ENCODE measurements at regions not wholly inside any gene's neighbourhood (a gene's known extent, or its start where the extent isn't known, plus 50 kb on each side); places are given as distances from the start of the nearest gene placed in this dataset.

DNA sequence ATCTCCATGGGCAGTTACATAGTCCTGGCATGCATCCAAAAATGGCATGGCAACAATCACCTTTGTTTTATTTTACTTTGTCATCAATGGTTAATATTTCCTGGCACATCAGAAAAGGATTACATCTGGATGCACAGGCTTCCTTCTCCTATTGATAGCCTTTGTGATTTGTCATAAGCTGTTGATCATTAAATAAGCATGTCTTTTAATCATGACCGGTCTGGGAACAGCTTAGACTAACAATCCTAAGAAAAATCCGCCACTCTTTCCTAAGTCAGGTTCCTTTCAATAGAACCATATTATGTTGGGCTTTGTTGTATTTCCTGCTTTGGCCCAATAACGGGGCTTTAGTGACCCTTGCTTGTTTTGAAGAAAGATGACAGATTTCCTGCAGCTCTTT, 330.6 kb downstream of the DUSP10 start:
- Histone ChIP-seq H3K9me3 (replicated peaks in 1 of 2; ENCODE audit: control insufficient read depth in 1 of 2, insufficient read depth in 1 of 2, low read length in 2 of 2) (no peaks in the 10 kb centered on the region), H2AFZ (ENCODE audit: insufficient read depth, low read depth, low read length, poor library complexity, severe bottlenecking) (no peak overlapping the region), H4K20me1 (ENCODE audit: insufficient read depth, low read length) (no peaks in the 10 kb centered on the region), H3K27ac (ENCODE audit: low read depth in 1 of 2, low read length in 2 of 2) (no peak overlapping the region), H3K27me3 (ENCODE audit: control insufficient read depth in 2 of 2, insufficient read depth in 2 of 2, low read length in 2 of 2) (no peaks in the 10 kb centered on the region), H3K36me3 (replicated peaks in 1 of 2; ENCODE audit: control insufficient read depth in 1 of 2, insufficient read depth in 2 of 2, low read length in 2 of 2) (no peaks in the 10 kb centered on the region), H3K4me1 (ENCODE audit: control insufficient read depth in 1 of 2, insufficient read depth in 2 of 2, low read length in 2 of 2) (no peaks in the 10 kb centered on the region), H3K79me2 (ENCODE audit: insufficient read depth, low read length) (no peaks in the 10 kb centered on the region), H3K4me3 (replicated peaks in 1 of 3; ENCODE audit: low read depth in 2 of 3, low read length in 3 of 3) (no peak overlapping the region), H3K9ac (ENCODE audit: insufficient read depth, low read length, poor library complexity, severe bottlenecking) (no peak overlapping the region), H3K4me2 (replicated peaks; ENCODE audit: extremely low read depth, low read length, poor library complexity, severe bottlenecking) (no peak overlapping the region)
- no CpG with 5 or more reads among the region's 3 CpGs for WGBS (ENCODE audit: insufficient coverage)
- DNase-seq, result no peak
- Mint-ChIP-seq H3K27ac (no peak overlapping the region), H3K4me1 (no peaks in the 10 kb centered on the region), H3K9me3 (peaks cover 0 to 3% (median 0%) of the 10 kb centered on the region in 7 donors), H3K36me3 (no peaks in the 10 kb centered on the region), H3K27me3 (ENCODE audit: low read depth in 3 of 3) (peaks cover 0 to 3% (median 0%) of the 10 kb centered on the region in 3 donors), H3K4me3 (no peak overlapping the region)
- TF ChIP-seq, protein P1, sequence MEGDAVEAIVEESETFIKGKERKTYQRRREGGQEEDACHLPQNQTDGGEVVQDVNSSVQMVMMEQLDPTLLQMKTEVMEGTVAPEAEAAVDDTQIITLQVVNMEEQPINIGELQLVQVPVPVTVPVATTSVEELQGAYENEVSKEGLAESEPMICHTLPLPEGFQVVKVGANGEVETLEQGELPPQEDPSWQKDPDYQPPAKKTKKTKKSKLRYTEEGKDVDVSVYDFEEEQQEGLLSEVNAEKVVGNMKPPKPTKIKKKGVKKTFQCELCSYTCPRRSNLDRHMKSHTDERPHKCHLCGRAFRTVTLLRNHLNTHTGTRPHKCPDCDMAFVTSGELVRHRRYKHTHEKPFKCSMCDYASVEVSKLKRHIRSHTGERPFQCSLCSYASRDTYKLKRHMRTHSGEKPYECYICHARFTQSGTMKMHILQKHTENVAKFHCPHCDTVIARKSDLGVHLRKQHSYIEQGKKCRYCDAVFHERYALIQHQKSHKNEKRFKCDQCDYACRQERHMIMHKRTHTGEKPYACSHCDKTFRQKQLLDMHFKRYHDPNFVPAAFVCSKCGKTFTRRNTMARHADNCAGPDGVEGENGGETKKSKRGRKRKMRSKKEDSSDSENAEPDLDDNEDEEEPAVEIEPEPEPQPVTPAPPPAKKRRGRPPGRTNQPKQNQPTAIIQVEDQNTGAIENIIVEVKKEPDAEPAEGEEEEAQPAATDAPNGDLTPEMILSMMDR (IDR thresholded peaks at IDR 0.05), result no peak
- intact Hi-C loops (cut with micrococcal nuclease), result no loop called here

DNA sequence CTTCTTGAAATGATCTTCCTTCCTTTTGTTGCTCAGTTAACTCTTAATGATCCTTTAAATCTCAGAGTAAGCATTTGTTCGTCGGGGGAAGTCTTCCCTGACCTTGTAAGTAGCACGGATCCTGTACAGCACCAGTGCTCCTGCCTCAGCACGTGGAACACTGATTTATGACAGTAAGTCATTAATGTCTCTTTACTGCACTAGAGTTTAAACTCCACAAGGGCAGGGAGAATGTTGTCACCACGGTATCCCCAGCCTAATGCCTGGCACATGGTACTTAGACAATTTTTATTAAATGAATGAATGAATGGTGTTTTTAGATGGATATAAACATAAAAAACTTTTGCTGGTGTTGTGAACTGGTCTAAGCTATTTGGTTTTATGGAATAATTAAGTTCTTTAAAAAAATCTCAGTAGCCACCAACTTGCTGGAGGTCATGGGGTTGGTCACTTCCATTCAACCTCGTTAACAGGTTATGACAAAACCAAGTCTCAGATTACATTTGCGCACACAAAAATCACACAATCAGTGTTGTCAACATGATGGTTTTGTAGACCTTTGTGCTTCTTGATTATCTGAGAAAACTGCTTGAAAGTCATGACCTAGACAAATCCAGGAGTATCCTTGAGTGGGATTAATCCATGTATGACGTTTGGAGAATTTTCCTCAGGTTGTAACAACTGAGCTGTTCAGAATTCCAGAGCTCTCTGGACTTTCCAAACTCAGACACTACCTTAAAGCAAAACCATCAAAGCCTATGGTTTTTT, 326.9 kb downstream of the DUSP10 start:
- Mint-ChIP-seq H3K4me1 (no peaks in the 10 kb centered on the region), H3K27me3 (ENCODE audit: low read depth in 3 of 3) (peaks cover 0 to 1% (median 0%) of the 10 kb centered on the region in 3 donors), H3K36me3 (no peaks in the 10 kb centered on the region), H3K9me3 (peaks cover 0 to 6% (median 0%) of the 10 kb centered on the region in 7 donors), H3K27ac (no peak overlapping the region), H3K4me3 (no peak overlapping the region)
- intact Hi-C loops (cut with micrococcal nuclease), result no loop called here
- 90% methylated on average over 5 of the region's 8 CpGs for WGBS (ENCODE audit: insufficient coverage)
- H3K4me1 ChIP-seq (ENCODE audit: control insufficient read depth in 1 of 2, insufficient read depth in 2 of 2, low read length in 2 of 2), result no peaks in the 10 kb centered on the region
- no peak for DNase-seq
- H3K36me3 ChIP-seq (replicated peaks in 1 of 2; ENCODE audit: control insufficient read depth in 1 of 2, insufficient read depth in 2 of 2, low read length in 2 of 2), result no peaks in the 10 kb centered on the region
- no peak overlapping the region for H3K27ac ChIP-seq (ENCODE audit: low read depth in 1 of 2, low read length in 2 of 2)
- no peaks in the 10 kb centered on the region for H3K27me3 ChIP-seq (ENCODE audit: control insufficient read depth in 2 of 2, insufficient read depth in 2 of 2, low read length in 2 of 2)
- no peak overlapping the region for H2AFZ ChIP-seq (ENCODE audit: insufficient read depth, low read depth, low read length, poor library complexity, severe bottlenecking)
- no peak overlapping the region for H3K4me3 ChIP-seq (replicated peaks in 1 of 3; ENCODE audit: low read depth in 2 of 3, low read length in 3 of 3)
- H3K79me2 ChIP-seq (ENCODE audit: insufficient read depth, low read length), result no peaks in the 10 kb centered on the region
- H4K20me1 ChIP-seq (ENCODE audit: insufficient read depth, low read length), result no peaks in the 10 kb centered on the region
- H3K4me2 ChIP-seq (replicated peaks; ENCODE audit: extremely low read depth, low read length, poor library complexity, severe bottlenecking), result no peak overlapping the region
- no peaks in the 10 kb centered on the region for H3K9me3 ChIP-seq (replicated peaks in 1 of 2; ENCODE audit: control insufficient read depth in 1 of 2, insufficient read depth in 1 of 2, low read length in 2 of 2)
- H3K9ac ChIP-seq (ENCODE audit: insufficient read depth, low read length, poor library complexity, severe bottlenecking), result no peak overlapping the region
- TF ChIP-seq, protein P1 (IDR thresholded peaks at IDR 0.05), result no peak

Measured in CD14-positive monocyte (primary cell).